ENCODE measurements at regions not wholly inside any gene's neighbourhood (a gene's known extent, or its start where the extent isn't known, plus 50 kb on each side); places are given as distances from the start of the nearest gene placed in this dataset.

DNA sequence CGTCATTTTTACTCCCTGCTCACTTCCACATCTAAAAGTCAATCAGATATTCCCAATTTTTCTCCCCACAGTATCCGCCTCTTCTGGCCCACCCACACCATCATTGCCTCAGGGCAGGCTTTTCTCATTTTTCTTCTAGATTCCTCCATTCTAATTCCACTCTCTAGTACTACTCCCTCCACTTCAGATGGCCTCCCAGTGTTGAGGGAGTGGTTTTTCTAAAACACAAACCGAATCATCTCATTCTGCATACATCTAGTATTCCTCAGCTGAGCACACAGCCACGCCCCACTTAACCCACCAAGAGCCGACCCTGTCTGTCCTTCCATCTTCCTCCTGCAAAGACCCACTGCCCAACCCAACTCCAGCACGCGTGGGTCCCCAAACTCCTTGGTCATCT is 314.9 kb upstream of the NPVF start:
- intact Hi-C loops (cut with DNase I): no loop called here
- H3K4me1 ChIP-seq: no peaks in the 10 kb centered on the region
- H3K36me3 ChIP-seq: no peaks in the 10 kb centered on the region
- H3K9me3 ChIP-seq: no peaks in the 10 kb centered on the region
- DNase-seq (no peak), ATAC-seq (no peak)
- H3K4me3 ChIP-seq: no peak overlapping the region
- no peak overlapping the region for H3K27ac ChIP-seq
- TF ChIP-seq, protein P1, sequence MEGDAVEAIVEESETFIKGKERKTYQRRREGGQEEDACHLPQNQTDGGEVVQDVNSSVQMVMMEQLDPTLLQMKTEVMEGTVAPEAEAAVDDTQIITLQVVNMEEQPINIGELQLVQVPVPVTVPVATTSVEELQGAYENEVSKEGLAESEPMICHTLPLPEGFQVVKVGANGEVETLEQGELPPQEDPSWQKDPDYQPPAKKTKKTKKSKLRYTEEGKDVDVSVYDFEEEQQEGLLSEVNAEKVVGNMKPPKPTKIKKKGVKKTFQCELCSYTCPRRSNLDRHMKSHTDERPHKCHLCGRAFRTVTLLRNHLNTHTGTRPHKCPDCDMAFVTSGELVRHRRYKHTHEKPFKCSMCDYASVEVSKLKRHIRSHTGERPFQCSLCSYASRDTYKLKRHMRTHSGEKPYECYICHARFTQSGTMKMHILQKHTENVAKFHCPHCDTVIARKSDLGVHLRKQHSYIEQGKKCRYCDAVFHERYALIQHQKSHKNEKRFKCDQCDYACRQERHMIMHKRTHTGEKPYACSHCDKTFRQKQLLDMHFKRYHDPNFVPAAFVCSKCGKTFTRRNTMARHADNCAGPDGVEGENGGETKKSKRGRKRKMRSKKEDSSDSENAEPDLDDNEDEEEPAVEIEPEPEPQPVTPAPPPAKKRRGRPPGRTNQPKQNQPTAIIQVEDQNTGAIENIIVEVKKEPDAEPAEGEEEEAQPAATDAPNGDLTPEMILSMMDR (IDR thresholded peaks at IDR 0.05): no peak
- H3K27me3 ChIP-seq (ENCODE audit: low read depth): no peaks in the 10 kb centered on the region

DNA sequence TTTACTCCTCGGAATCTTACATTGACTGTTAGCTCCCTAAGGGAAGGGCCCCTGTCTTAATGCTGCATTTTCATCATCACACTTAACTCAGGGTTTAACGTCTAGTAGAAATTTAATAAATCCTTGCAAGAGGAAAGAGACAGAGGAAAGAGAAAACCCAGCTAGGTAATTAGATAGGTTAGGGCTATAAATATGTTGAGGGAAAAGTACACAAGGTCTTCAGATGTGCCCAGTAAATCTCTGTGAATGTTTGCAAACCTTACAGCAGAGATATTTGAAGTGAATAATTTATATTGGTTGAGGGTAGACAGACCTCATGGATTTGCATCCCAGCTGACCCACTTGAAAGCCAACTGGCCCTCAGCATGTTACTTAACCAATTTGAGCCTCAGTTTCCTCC is 315.5 kb upstream of the NPVF start:
- no peak overlapping the region for H3K4me3 ChIP-seq
- no peaks in the 10 kb centered on the region for H3K36me3 ChIP-seq
- ATAC-seq (no peak), DNase-seq (no peak)
- H3K4me1 ChIP-seq: no peaks in the 10 kb centered on the region
- no peaks in the 10 kb centered on the region for H3K9me3 ChIP-seq
- no peaks in the 10 kb centered on the region for H3K27me3 ChIP-seq (ENCODE audit: low read depth)
- intact Hi-C loops (cut with DNase I): no loop called here
- H3K27ac ChIP-seq: no peak overlapping the region
- TF ChIP-seq, protein P1 (IDR thresholded peaks at IDR 0.05): no peak

DNA sequence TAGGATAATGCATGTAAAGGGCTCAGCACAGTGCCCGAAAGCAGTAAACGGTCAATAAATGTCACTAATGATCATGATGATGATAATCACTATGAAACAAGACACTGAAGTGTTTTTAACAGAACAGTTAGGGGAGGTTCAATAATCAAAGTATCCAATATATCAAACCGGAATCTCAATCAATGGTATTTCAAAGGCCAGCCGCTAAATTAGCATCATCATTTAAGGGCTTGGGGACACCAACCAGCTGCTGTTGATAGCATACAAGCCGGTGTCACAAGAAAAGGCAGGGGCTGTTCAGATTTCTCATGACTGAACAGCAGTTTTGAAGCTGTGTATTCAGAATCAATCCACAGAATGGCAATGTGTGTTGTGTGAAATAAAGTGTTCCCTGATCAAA is 316.0 kb upstream of the NPVF start:
- TF ChIP-seq, protein P1 (IDR thresholded peaks at IDR 0.05): no peak
- DNase-seq (no peak), ATAC-seq (no peak)
- no peaks in the 10 kb centered on the region for H3K36me3 ChIP-seq
- no peaks in the 10 kb centered on the region for H3K9me3 ChIP-seq
- H3K27me3 ChIP-seq (ENCODE audit: low read depth): no peaks in the 10 kb centered on the region
- H3K27ac ChIP-seq: no peak overlapping the region
- intact Hi-C loops (cut with DNase I): no loop called here
- no peaks in the 10 kb centered on the region for H3K4me1 ChIP-seq
- no peak overlapping the region for H3K4me3 ChIP-seq

DNA sequence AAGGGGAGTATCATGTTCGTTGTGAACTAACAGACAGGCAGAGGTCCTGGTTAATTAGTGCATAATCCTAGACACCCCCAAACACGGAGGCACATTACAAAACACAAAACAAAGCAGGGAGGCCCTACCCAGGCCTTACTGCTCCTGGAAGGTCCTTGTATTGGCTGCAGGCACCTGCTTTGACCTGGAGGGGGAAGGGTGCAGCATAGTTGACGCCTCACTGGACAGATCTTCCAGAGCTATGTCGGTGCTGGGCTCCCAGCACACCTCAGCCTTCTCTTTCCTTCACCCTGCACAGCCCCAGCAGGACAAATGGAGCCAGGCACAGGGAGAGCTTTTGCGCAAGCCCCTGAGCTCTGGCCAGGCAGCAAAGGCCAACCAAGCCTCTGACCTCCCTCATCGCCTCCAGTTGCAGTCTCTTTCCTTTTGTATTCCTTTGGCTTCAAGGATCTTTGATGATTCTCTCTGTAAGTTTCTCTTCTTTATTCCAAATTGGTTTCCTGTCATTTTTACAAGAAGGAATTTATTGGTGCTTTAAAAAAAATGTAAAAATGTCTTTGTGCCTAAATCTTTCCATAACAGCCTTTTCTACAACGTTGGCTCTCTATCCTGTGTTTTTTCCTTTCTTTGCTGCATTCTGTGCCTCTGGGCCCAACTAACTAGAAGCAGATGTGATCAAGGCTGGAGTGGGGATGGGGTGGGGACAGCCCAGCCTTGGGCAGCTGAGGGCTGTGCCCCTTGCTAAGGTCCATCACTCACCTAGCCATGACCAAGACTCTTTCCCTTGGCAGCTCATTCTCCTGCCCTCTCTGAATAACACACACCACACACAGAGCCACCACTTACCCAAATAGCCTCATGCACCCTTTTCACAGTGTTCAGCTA is 317.1 kb upstream of the NPVF start:
- TF ChIP-seq, protein P1 (IDR thresholded peaks at IDR 0.05): no peak
- Histone ChIP-seq H3K9me3 (no peaks in the 10 kb centered on the region), H3K4me1 (no peaks in the 10 kb centered on the region), H3K36me3 (no peaks in the 10 kb centered on the region), H3K27ac (no peak overlapping the region), H3K27me3 (ENCODE audit: low read depth) (no peaks in the 10 kb centered on the region), H3K4me3 (no peak overlapping the region)
- intact Hi-C loops (cut with DNase I): no loop called here
- ATAC-seq (peak in 1 of 2 donors; percentile 35), DNase-seq (no peak)

DNA sequence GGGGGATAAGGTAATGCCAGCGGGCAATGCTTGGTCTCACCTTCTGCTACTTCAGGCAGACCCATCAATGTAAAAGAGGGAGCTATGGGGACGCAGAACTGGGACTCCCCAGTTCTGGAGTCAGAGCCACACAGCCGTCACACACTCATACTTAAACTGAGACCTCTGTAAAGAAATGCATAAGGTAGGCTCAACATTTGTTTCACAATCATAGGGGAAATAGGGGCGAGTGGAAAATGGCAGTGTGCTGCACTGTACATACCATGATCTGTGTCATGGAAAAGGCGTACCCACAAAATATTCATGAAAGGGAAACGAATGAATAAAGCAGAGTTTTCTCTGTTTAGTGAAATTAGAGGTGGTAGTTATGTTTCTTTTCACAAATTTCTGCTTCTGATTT is 318.0 kb upstream of the NPVF start:
- Histone ChIP-seq H3K4me1 (no peaks in the 10 kb centered on the region), H3K4me3 (no peak overlapping the region), H3K9me3 (no peaks in the 10 kb centered on the region), H3K36me3 (no peaks in the 10 kb centered on the region), H3K27me3 (ENCODE audit: low read depth) (no peaks in the 10 kb centered on the region), H3K27ac (no peak overlapping the region)
- intact Hi-C loops (cut with DNase I): no loop called here
- TF ChIP-seq, protein P1 (IDR thresholded peaks at IDR 0.05): no peak
- no peak for ATAC-seq
- no peak for DNase-seq

All from lower lobe of right lung (tissue), 2 donors.